ENCODE measurements at regions not wholly inside any gene's neighbourhood (a gene's known extent, or its start where the extent isn't known, plus 50 kb on each side); places are given as distances from the start of the nearest gene placed in this dataset.

- TF ChIP-seq TAF1 (IDR thresholded peaks at IDR 0.05; ENCODE audit: borderline replicate concordance, insufficient read depth, low read length) (no peak), POLR2AphosphoS5 (IDR thresholded peaks at IDR 0.05; ENCODE audit: low read depth, low read length) (no peak)
These were observed 55.0 kb upstream of the FGGY start for GRCh38 chr1:59241909-59242308.

All from PFSK-1 (cell line).